ENCODE measurements at regions not wholly inside any gene's neighbourhood (a gene's known extent, or its start where the extent isn't known, plus 50 kb on each side); places are given as distances from the start of the nearest gene placed in this dataset.

GRCh38 chr1:219805191-219805590 is 123.2 kb downstream of the SLC30A10 start:
- DNase-seq (ENCODE audit: low spot score) = no peak
- no peak for FAIRE-seq

GRCh38 chr1:219801156-219801820 is 127.1 kb downstream of the SLC30A10 start:
- no peak for FAIRE-seq
- no peak for DNase-seq (ENCODE audit: low spot score)

- FAIRE-seq (no peak), DNase-seq (ENCODE audit: low spot score) (peak; percentile 34)
These were observed 129.9 kb downstream of the SLC30A10 start for GRCh38 chr1:219798283-219799030.

- DNase-seq (ENCODE audit: low spot score) (no peak), FAIRE-seq (no peak)
These were observed 130.7 kb downstream of the SLC30A10 start for GRCh38 chr1:219797683-219798082.

GRCh38 chr1:219797009-219797408 is 131.3 kb downstream of the SLC30A10 start:
- FAIRE-seq = no peak

GRCh38 chr1:219795363-219795917 is 132.9 kb downstream of the SLC30A10 start:
- no peak for FAIRE-seq
- DNase-seq (ENCODE audit: low spot score) = no peak

More at GRCh38 chr1:219797009-219797408, 131.3 kb downstream of the SLC30A10 start:
- DNase-seq (ENCODE audit: low spot score) = no peak

- DNase-seq (ENCODE audit: low spot score) = no peak
- FAIRE-seq = no peak
These were observed 134.1 kb downstream of the SLC30A10 start for GRCh38 chr1:219794085-219794743.

GRCh38 chr1:219792337-219793021 is 135.9 kb downstream of the SLC30A10 start:
- DNase-seq (ENCODE audit: low spot score) (peak; percentile 13), FAIRE-seq (no peak)

- no peak for DNase-seq (ENCODE audit: low spot score)
- no peak for FAIRE-seq
These were observed 136.6 kb downstream of the SLC30A10 start for GRCh38 chr1:219791766-219792165.

- peak; percentile 27 for DNase-seq (ENCODE audit: low spot score)
- FAIRE-seq = no peak
These were observed 137.3 kb downstream of the SLC30A10 start for GRCh38 chr1:219790834-219791615.

- FAIRE-seq = no peak
These were observed 139.7 kb downstream of the SLC30A10 start for GRCh38 chr1:219788700-219789099.

GRCh38 chr1:219788091-219788490 is 140.3 kb downstream of the SLC30A10 start:
- FAIRE-seq = no peak

More at GRCh38 chr1:219788700-219789099, 139.7 kb downstream of the SLC30A10 start:
- no peak for DNase-seq (ENCODE audit: low spot score)

GRCh38 chr1:219784660-219785381 is 143.5 kb downstream of the SLC30A10 start:
- FAIRE-seq (no peak), DNase-seq (ENCODE audit: low spot score) (no peak)

More at GRCh38 chr1:219788091-219788490, 140.3 kb downstream of the SLC30A10 start:
- DNase-seq (ENCODE audit: low spot score) = no peak

- DNase-seq (ENCODE audit: low spot score) = no peak
- no peak for FAIRE-seq
These were observed 144.6 kb downstream of the SLC30A10 start for GRCh38 chr1:219783605-219784235.

- FAIRE-seq (no peak), DNase-seq (ENCODE audit: low spot score) (no peak)
These were observed 145.4 kb downstream of the SLC30A10 start for GRCh38 chr1:219782929-219783328.

GRCh38 chr1:219782311-219782710 is 146.0 kb downstream of the SLC30A10 start:
- DNase-seq (ENCODE audit: low spot score) = no peak
- FAIRE-seq = no peak

GRCh38 chr1:219781491-219781890 is 146.9 kb downstream of the SLC30A10 start:
- DNase-seq (ENCODE audit: low spot score) (no peak), FAIRE-seq (no peak)

- no peak for FAIRE-seq
- no peak for DNase-seq (ENCODE audit: low spot score)
These were observed 149.5 kb downstream of the SLC30A10 start for GRCh38 chr1:219778793-219779369.

- DNase-seq (ENCODE audit: low spot score) (no peak), FAIRE-seq (no peak)
These were observed 150.2 kb downstream of the SLC30A10 start for GRCh38 chr1:219778110-219778509.

Data from urothelium cell line (cell line).